HG02870 (cell line): ENCODE measurements at regions not wholly inside any gene's neighbourhood (a gene's known extent, or its start where the extent isn't known, plus 50 kb on each side); places are given as distances from the start of the nearest gene placed in this dataset.

Experiments used
- ATAC-seq: cut with Tn5 transposase; IDR thresholded peaks from one replicate; pipeline ENCODE4 v1.9.1; 2021; ENCODE audit warnings: mild to moderate bottlenecking, moderate library complexity; ENCODE audit not compliant: unreplicated experiment

GRCh38 chr2:15776629-15776919 is 163.8 kb upstream of the MYCN start:
- ATAC-seq = no peak

- ATAC-seq = no peak
Measured at GRCh38 chr2:15776992-15777702, 163.2 kb upstream of the MYCN start.

- ATAC-seq = no peak
Measured at GRCh38 chr2:15777795-15778371, 162.5 kb upstream of the MYCN start.

- ATAC-seq = no peak
Measured at GRCh38 chr2:15778529-15779219, 161.7 kb upstream of the MYCN start.

GRCh38 chr2:15779381-15780041 is 160.8 kb upstream of the MYCN start:
- no peak for ATAC-seq

- no peak for ATAC-seq
Measured at GRCh38 chr2:15780234-15780633, 160.1 kb upstream of the MYCN start.

- ATAC-seq = no peak
Measured at GRCh38 chr2:15780912-15781574, 159.3 kb upstream of the MYCN start.

GRCh38 chr2:15782009-15782751 is 158.2 kb upstream of the MYCN start:
- ATAC-seq = no peak

- ATAC-seq = no peak
Measured at GRCh38 chr2:15782769-15783294, 157.5 kb upstream of the MYCN start.

GRCh38 chr2:15783489-15783888 is 156.9 kb upstream of the MYCN start:
- no peak for ATAC-seq

GRCh38 chr2:15784106-15784885 is 156.1 kb upstream of the MYCN start:
- no peak for ATAC-seq

GRCh38 chr2:15784886-15785801 is 155.2 kb upstream of the MYCN start:
- ATAC-seq = no peak

- ATAC-seq = no peak
Measured at GRCh38 chr2:15786003-15786654, 154.2 kb upstream of the MYCN start.

GRCh38 chr2:15786901-15787300 is 153.4 kb upstream of the MYCN start:
- ATAC-seq = no peak

- ATAC-seq = no peak
Measured at GRCh38 chr2:15787535-15788454, 152.6 kb upstream of the MYCN start.

GRCh38 chr2:15788455-15788829 is 151.9 kb upstream of the MYCN start:
- no peak for ATAC-seq

- ATAC-seq = no peak
Measured at GRCh38 chr2:15788830-15789229, 151.5 kb upstream of the MYCN start.
